GM21576 (cell line): ENCODE measurements at regions not wholly inside any gene's neighbourhood (a gene's known extent, or its start where the extent isn't known, plus 50 kb on each side); places are given as distances from the start of the nearest gene placed in this dataset.

ENCODE experiments used
- ATAC-seq: cut with Tn5 transposase; IDR thresholded peaks from one replicate; pipeline ENCODE4 v1.9.1; 2021; ENCODE audit warnings: mild to moderate bottlenecking, moderate library complexity; ENCODE audit not compliant: unreplicated experiment

DNA sequence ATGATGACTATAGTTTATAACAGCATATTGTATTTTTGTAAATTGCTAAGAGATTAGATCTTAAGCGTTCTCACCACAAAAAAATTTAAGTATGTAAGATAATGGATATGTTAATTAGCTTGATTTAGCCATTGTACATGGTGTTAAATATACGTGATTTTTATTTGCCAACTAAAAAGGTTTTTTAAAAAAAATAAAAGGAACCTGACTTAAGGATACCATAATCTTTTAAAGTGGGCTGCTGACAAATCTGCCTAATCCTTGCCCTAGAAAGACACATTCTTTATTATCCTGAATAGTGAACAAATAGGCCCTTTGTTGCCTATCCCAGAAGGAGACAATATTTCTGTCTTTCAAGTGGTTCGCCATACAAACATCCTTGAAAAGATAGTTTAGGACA, 94.6 kb upstream of the FAM47C start:
- ATAC-seq, result no peak

DNA sequence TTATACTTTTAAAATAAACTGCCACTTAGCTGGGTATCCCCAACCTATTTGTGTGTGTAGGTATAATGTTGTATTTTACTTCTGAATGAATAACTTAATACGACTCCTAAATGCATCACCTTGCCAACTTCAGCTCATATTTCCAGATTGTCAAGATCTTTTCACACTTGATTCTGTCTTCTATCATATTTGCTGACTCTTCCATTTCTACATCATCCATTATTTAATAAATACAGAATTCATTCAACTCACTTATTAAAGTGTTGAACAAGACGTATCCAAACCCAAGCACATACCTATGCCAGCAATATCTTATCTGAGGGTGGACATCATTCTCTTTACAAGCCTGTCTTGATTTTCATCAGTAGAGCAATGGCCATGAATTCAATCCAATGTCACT, 91.2 kb upstream of the FAM47C start:
- ATAC-seq, result no peak

DNA sequence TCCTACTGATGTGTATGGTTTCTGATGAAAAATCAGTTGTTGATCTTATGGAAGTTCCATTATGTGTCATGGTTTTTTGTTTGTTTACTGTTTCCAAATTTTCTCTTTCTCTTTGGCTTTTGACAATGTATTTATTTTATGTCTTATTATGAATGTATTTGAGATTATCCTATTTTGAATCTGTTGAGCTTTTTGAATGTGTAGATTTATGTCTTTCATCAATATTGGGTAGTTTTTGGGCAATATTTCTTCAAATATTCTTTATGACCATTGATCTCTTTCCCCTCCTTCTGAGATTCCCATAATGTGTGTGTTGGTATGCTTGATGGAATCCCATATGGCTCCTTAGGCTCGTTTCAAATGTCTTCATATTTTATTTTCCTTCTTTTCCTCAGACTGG, 80.5 kb upstream of the FAM47C start:
- no peak for ATAC-seq

DNA sequence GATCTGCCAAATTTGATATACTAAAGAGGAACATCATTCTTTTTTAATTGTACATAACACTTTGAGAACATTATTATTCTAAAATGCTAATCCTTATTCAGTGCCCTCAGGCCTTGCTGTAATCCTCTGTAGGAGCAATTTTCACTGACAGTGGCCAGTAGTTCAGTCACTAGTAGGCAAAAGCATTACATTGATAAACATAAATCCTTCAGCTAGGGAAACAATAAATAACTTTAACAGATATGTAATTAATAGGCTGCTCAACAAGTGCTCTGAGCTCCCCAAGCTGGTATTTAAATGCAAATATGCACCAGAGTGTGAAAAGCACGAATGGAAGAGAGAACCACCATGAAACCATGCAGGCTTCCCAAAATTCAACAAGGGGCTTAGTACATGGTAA, 77.7 kb upstream of the FAM47C start:
- no peak for ATAC-seq

DNA sequence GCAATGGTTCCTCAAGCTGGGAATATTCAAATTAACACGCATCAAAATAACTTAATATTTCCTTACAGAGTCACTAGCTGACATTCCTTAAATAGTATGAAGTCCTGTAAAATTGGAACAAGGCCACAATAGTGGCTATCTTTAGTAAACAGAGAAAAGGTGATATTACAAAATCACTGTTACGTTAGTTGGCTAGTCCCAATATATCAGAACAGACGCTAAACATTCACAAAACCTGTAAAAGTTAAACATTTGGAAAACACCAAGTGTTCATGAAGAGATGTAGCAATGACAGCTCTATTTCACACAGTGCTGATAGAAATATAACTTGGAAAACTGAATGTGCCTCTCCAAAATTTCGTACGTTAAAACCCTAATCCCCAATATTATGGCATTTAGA, 61.0 kb upstream of the FAM47C start:
- no peak for ATAC-seq

DNA sequence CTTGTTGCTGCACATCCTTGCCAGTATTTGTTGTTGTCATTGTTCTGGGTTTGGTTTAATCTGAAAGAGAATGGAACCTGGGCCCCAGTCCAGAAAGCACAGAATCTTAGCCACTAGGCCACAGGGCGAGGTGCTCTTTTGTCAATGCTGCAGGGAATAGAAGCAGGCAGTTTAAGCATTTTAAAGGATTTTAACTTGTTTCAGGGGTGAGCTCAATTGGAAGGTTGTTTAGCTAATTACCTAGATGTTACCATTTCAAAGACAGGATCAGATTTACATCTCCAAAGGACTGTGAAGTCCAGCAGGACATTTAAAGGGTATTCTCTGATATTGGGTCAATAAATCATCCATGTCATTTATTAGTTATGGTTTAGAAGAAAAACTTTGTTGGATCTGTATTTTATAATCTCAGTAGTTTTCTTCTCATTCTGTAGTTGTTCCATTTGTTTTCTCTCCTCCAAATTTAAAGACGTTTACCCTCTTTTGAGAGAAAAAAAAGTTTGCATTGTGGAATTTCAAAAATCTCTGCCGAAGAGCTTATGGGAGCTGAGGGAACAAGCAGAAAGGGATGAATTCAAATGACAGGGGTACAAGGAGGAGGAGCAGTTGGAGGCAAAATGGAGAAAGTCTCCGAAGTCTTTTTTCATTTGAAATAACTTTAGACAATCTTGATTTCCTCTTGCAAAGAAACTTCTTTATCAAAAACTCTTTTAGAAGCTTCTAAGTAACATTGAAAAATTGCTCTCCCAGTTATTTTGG, 57.5 kb upstream of the FAM47C start:
- no peak for ATAC-seq

DNA sequence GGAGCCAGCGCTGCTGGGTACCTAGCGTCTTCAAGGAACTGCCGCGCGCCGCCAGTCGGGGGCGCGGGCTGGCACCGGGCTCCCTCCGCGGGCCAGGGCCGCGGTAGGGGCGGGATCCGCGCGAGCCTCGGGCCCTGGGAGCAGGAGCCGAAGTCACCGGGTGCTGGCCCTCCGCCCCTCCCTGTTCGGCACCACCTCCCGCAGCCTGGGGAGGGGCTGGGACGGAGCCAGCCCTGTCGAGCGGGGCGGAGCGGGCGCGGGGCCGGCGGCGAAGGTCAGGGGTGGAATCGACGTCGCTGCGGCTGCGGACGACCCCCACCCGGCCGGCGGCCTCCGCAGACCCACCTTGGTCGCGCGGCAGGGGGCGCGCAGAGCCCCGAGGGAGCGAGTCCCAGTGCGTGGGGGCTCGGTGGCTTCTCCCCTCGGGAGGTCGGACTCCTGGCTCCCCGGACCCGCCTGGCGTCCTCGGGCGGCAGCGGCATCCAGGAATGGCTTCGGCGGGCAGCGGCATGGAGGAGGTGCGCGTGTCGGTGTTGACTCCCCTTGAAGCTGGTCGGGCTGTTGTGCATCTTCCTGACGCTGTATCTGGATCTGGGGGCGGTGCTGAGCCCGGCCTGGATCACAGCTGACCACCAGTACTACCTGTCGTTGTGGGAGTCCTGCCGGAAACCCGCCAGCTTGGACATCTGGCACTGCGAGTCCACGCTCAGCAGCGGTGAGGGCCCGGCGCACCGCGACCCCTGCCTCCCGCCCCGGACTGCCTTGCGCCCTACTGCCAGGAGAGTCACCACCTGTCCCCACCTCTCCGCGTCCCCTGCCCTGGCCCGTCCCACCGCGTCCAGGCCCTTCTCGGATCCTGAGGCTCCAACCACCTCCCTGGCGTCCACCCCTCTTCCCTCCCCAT, 50.5 kb upstream of the FAM47C start:
- no peak for ATAC-seq
